ENCODE measurements at regions not wholly inside any gene's neighbourhood (a gene's known extent, or its start where the extent isn't known, plus 50 kb on each side); places are given as distances from the start of the nearest gene placed in this dataset.

DNA sequence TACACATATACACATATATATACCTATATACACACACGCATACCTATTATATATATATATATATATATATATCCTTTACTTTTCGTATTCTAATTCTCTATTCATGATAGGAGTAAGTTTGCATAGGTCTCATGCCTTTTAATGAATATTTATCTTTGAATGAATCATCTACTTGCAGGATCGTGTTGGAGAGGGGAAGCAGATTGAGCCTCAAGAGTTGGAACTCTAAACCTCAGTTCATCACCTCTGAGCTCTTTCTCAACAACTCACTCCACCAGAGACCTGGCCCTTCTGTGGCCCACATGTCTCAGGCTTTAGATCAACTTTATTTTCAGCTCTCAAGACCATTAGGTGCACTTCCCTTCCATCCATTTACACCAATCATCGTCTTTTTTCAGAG, 490.4 kb upstream of the ID2 start:
- TF ChIP-seq, protein P1, sequence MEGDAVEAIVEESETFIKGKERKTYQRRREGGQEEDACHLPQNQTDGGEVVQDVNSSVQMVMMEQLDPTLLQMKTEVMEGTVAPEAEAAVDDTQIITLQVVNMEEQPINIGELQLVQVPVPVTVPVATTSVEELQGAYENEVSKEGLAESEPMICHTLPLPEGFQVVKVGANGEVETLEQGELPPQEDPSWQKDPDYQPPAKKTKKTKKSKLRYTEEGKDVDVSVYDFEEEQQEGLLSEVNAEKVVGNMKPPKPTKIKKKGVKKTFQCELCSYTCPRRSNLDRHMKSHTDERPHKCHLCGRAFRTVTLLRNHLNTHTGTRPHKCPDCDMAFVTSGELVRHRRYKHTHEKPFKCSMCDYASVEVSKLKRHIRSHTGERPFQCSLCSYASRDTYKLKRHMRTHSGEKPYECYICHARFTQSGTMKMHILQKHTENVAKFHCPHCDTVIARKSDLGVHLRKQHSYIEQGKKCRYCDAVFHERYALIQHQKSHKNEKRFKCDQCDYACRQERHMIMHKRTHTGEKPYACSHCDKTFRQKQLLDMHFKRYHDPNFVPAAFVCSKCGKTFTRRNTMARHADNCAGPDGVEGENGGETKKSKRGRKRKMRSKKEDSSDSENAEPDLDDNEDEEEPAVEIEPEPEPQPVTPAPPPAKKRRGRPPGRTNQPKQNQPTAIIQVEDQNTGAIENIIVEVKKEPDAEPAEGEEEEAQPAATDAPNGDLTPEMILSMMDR (conservative IDR thresholded peaks at IDR 0.05) = no peak
- no peaks in the 10 kb centered on the region for H3K27me3 Mint-ChIP-seq (ENCODE audit: insufficient read depth)
- Histone ChIP-seq H3K27ac (ENCODE audit: low read depth, low read length) (no peak overlapping the region), H3K9ac (ENCODE audit: extremely low read depth, low read length, poor library complexity, severe bottlenecking) (no peak overlapping the region), H3K27me3 (ENCODE audit: control insufficient read depth, insufficient read depth, low read length, poor library complexity, severe bottlenecking) (no peaks in the 10 kb centered on the region), H3K4me1 (ENCODE audit: control insufficient read depth, insufficient read depth, low read length) (peaks cover 4% of the 10 kb centered on the region), H3K36me3 (ENCODE audit: control insufficient read depth, insufficient read depth, low read length) (no peaks in the 10 kb centered on the region), H3K9me3 (ENCODE audit: control insufficient read depth, low read length) (no peaks in the 10 kb centered on the region), H3K4me3 (ENCODE audit: low read length) (no peak overlapping the region)
- no peaks in the 10 kb centered on the region for H3K9me3 Mint-ChIP-seq
- no peak for DNase-seq
- no peaks in the 10 kb centered on the region for H3K36me3 Mint-ChIP-seq (ENCODE audit: low read depth)
- H3K4me1 Mint-ChIP-seq = peaks cover 15% of the 10 kb centered on the region
- 92 to 95% methylated on average over 1 to 2 of the region's 4 CpGs for WGBS, 2 experiments (ENCODE audit: insufficient coverage in 1 of 2, insufficient read length in 1 of 2)
- H3K4me3 Mint-ChIP-seq = no peak overlapping the region
- H3K27ac Mint-ChIP-seq = no peak overlapping the region

DNA sequence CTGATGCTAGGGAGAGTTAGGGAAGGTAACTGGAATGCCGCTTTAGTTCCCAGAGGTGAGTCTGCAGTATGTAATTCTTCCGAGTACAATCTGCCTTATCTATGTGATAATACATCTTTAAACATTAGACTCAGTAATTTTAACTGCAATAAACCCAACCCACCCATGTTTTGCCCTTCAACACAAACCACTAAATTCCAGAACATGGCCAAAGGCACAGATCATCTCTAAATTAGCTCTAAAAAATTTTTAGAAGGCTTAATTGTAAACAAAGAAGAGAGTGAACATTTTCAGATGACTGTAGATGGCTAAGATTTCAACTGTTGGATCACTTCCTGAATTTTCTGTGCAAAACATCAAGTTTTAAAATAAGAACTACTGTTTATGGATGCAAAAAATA, 488.7 kb upstream of the ID2 start:
- Mint-ChIP-seq H3K4me3 (no peak overlapping the region), H3K36me3 (ENCODE audit: low read depth) (no peaks in the 10 kb centered on the region), H3K27me3 (ENCODE audit: insufficient read depth) (no peaks in the 10 kb centered on the region), H3K4me1 (peaks cover 15% of the 10 kb centered on the region), H3K27ac (no peak overlapping the region), H3K9me3 (no peaks in the 10 kb centered on the region)
- H3K9me3 ChIP-seq (ENCODE audit: control insufficient read depth, low read length) = no peaks in the 10 kb centered on the region
- H3K27me3 ChIP-seq (ENCODE audit: control insufficient read depth, insufficient read depth, low read length, poor library complexity, severe bottlenecking) = no peaks in the 10 kb centered on the region
- no peak for DNase-seq
- no peaks in the 10 kb centered on the region for H3K36me3 ChIP-seq (ENCODE audit: control insufficient read depth, insufficient read depth, low read length)
- no peak overlapping the region for H3K9ac ChIP-seq (ENCODE audit: extremely low read depth, low read length, poor library complexity, severe bottlenecking)
- no peak overlapping the region for H3K27ac ChIP-seq (ENCODE audit: low read depth, low read length)
- TF ChIP-seq, protein P1 (conservative IDR thresholded peaks at IDR 0.05) = no peak
- peaks cover 4% of the 10 kb centered on the region for H3K4me1 ChIP-seq (ENCODE audit: control insufficient read depth, insufficient read depth, low read length)
- 79% methylated on average over 2 of the region's 2 CpGs; no CpG with 5 or more reads in 1 of the 2 experiments for whole genome bisulfite sequencing, 2 experiments (ENCODE audit: insufficient coverage in 1 of 2, insufficient read length in 1 of 2)
- H3K4me3 ChIP-seq (ENCODE audit: low read length) = no peak overlapping the region

DNA sequence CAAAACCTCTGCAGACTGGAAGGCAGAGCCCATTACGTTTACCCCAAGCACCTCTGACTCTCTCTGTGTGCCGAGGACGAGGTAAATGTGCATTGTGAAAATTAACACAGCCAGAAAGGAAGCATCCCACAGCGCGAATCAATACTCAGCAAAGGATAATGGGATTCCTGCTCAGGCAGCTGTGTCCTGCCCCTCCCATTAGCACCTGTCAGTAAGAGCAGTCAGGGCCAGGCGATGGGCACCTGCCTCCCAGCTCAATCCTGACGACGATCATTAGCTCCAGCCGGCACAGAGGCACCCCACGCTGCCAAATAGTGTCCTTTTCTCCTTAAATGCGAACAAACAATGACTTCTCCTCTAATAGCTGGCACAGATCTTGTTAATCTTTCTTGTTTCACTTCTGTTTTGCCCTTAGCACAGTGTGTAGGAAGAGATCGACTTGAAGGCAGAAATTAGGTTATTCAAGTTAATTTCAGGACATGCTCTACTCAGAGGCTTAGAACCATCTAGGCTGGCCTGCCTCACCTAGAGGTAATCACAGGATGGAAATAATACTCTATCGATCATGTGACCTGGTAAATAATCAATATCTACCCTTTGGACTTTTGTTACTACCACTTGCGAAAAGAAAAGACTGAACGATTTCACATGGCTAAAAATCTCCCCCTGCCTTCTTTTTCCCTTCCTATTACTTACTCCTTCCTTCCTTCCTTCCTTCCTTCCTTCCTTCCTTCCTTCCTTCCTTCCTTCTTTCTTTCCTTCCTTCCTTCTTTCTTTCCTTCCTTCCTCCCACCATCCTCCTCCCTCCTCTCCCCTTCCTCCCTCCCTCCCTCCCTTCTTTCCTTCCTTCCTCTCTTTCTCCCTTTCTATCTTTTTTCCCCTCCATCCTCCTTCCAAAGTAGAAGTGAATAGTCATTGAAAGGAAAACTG, 487.9 kb upstream of the ID2 start:
- Mint-ChIP-seq H3K4me3 (no peak overlapping the region), H3K9me3 (no peaks in the 10 kb centered on the region), H3K27me3 (ENCODE audit: insufficient read depth) (peaks cover 5% of the 10 kb centered on the region), H3K36me3 (ENCODE audit: low read depth) (no peaks in the 10 kb centered on the region), H3K4me1 (peaks cover 15% of the 10 kb centered on the region), H3K27ac (no peak overlapping the region)
- Histone ChIP-seq H3K9ac (ENCODE audit: extremely low read depth, low read length, poor library complexity, severe bottlenecking) (no peak overlapping the region), H3K9me3 (ENCODE audit: control insufficient read depth, low read length) (no peaks in the 10 kb centered on the region), H3K27me3 (ENCODE audit: control insufficient read depth, insufficient read depth, low read length, poor library complexity, severe bottlenecking) (no peaks in the 10 kb centered on the region), H3K4me3 (ENCODE audit: low read length) (no peak overlapping the region), H3K4me1 (ENCODE audit: control insufficient read depth, insufficient read depth, low read length) (peaks cover 4% of the 10 kb centered on the region), H3K27ac (ENCODE audit: low read depth, low read length) (no peak overlapping the region), H3K36me3 (ENCODE audit: control insufficient read depth, insufficient read depth, low read length) (no peaks in the 10 kb centered on the region)
- DNase-seq = peak; percentile 86
- WGBS, 2 experiments (ENCODE audit: insufficient coverage in 1 of 2, insufficient read length in 1 of 2) = 38 to 43% methylated on average over 15 of the region's 15 CpGs
- TF ChIP-seq, protein P1 (conservative IDR thresholded peaks at IDR 0.05) = no peak

All from endodermal cell (in vitro differentiated cells).